Heart left ventricle (tissue), 16 donors: ENCODE measurements at regions not wholly inside any gene's neighbourhood (a gene's known extent, or its start where the extent isn't known, plus 50 kb on each side); places are given as distances from the start of the nearest gene placed in this dataset.
"Not testable (repeated sequence)": the region's sequence is repeated elsewhere in the genome, so short reads cannot be mapped to it uniquely, and the experiment has no call there.

Experiments used
- ATAC-seq, 4 donors: fragments of 200-7000 bp; cut with Tn5 transposase; one replicate each; pipeline ENCODE4 v1.9.1; 2020 to 2022; ENCODE audit warnings: moderate library complexity in 4 of 4, mild to moderate bottlenecking in 3 of 4, moderate number of reproducible peaks in 1 of 4
- DNase-seq, 5 donors: peaks; one replicate each; pipeline ENCODE4 v3.0.0-alpha.2; 2020
- H3K27ac ChIP-seq, 12 donors: fragments of 200-600 bp; sonication (generic) in 4 of 12; one replicate each; pipeline versions ENCODE4 v1.5.0 to v1.8.0; 2016 to 2022; ENCODE audit warnings: mild to moderate bottlenecking in 2 of 12
- H3K27me3 ChIP-seq, 9 donors: fragments of 200-600 bp; sonication (generic) in 2 of 9; one replicate each; pipeline versions ENCODE4 v1.5.1 to v1.8.0; 2016 to 2022; ENCODE audit warnings: mild to moderate bottlenecking in 3 of 9
- H3K36me3 ChIP-seq, 9 donors: fragments of 200-600 bp; sonication (generic) in 2 of 9; one replicate each; pipeline versions ENCODE4 v1.5.0 to v1.8.0; 2018 to 2022; ENCODE audit warnings: mild to moderate bottlenecking in 2 of 9
- H3K4me1 ChIP-seq, 12 donors: fragments of 200-600 bp; sonication (generic) in 4 of 12; one replicate each; pipeline versions ENCODE4 v1.5.0 to v1.8.0; 2016 to 2022; ENCODE audit warnings: mild to moderate bottlenecking in 3 of 12
- H3K4me3 ChIP-seq, 12 donors: fragments of 200-600 bp; sonication (generic) in 4 of 12; one replicate each; pipeline versions ENCODE4 v1.5.0 to v1.8.0; 2017 to 2022; ENCODE audit warnings: mild to moderate bottlenecking in 9 of 12, moderate library complexity in 4 of 12
- H3K9me3 ChIP-seq, 12 donors: fragments of 200-600 bp; sonication (generic) in 4 of 12; one replicate each; pipeline versions ENCODE4 v1.5.0 to v1.8.0; 2016 to 2022; ENCODE audit warnings: mild to moderate bottlenecking in 1 of 12
- POLR2A ChIP-seq, 2 donors: fragments of 450-650 bp; IDR thresholded peaks; one replicate each; pipeline ENCODE4 v1.6.1; 2017; ENCODE audit warnings: antibody characterized with exemption in 2 of 2, mild to moderate bottlenecking in 2 of 2, moderate library complexity in 2 of 2
- WGBS, 4 donors: extraction: QIAGEN DNeasy Blood & Tissue Kit in 2 of 4; methylation state at CpG; one replicate each; pipeline versions ENCODE4 v1.1.5 to v1.1.7; 2013 to 2018; 5-methylcytosine and 5-hydroxymethylcytosine counted together
- intact Hi-C, 10 donors: fragments of 100-400 bp; cut with DNase I; formaldehyde crosslinking; loops; one replicate each; pipeline versions ENCODE4 v1.11.1 to v1.14.2; 2022
- TF ChIP-seq, protein P1 (sequence below), 12 donors: fragments of 200-600 bp; sonication (generic) in 4 of 12; IDR thresholded peaks; one replicate each; pipeline versions ENCODE4 v1.5.0 to v1.8.0; 2018 to 2022; ENCODE audit warnings: antibody characterized with exemption in 12 of 12, mild to moderate bottlenecking in 5 of 12
- donor health status: ischemic (EF 13 %, LVEDD 7.1; RV severe dilation, severe dysfunction).
- donor health status: healthy with polysubstance abuse.
- donor health status: DM: no; HTN: yes; CAD: no.
- donor health status: DM: no; HTN: no; CAD: no.
- donor health status: ischemic (EF 25% LVEDD 6.9; RV normal size, moderate dysfunction).
- donor health status: ischemic (EF 25% LVEDD 5.7; RV mildly dilated, moderate dysfunction).
- donor health status: healthy.
- donor health status: DM: yes; HTN: yes; CAD: no.
- donor health status: ischemic (EF 35%, LVEDD 5.7; RV mildly dilated, moderate dysfunction).
- donor health status: nonischemic (EF 11% LVEDD 7.7; RV severe dilation, severe dysfunction).
- donor health status: DM: yes; HTN: yes; CAD: no.
- donor health status: PGD.
- donor health status: ischemic (EF 29% LVEDD 5.4; RV normal size, mild dysfunction).
- donor health status: nonischemic (EF 23%, LVEDD 6.1; RV moderate dilation, normal function).

DNA sequence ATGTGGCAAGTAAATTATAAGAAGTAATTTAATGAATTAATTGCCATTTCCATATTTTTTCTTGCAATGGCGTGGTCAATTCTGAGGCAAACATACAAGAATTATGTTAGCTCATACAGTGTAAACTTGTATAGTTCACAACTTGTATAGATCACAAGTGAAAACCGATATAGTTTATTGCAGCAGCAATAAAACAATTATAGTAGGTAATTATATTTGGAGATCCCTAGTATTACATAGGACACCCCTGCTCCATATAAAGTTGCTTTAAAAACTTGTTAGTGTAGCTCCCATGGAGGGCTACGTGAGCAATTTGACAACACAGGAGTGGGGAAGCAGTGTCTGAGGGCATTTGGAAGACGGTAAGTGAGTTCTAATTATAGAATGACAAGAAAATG lies 288.2 kb downstream of the SOCS6 start:
- WGBS, 4 donors: 55 to 60% (median 58%) methylated on average over 4 of the region's 4 CpGs
- no peak overlapping the region for H3K4me3 ChIP-seq
- intact Hi-C loops: no loop called here
- H3K27ac ChIP-seq: no peak overlapping the region
- H3K27me3 ChIP-seq: no peaks in the 10 kb centered on the region
- TF ChIP-seq, protein P1, sequence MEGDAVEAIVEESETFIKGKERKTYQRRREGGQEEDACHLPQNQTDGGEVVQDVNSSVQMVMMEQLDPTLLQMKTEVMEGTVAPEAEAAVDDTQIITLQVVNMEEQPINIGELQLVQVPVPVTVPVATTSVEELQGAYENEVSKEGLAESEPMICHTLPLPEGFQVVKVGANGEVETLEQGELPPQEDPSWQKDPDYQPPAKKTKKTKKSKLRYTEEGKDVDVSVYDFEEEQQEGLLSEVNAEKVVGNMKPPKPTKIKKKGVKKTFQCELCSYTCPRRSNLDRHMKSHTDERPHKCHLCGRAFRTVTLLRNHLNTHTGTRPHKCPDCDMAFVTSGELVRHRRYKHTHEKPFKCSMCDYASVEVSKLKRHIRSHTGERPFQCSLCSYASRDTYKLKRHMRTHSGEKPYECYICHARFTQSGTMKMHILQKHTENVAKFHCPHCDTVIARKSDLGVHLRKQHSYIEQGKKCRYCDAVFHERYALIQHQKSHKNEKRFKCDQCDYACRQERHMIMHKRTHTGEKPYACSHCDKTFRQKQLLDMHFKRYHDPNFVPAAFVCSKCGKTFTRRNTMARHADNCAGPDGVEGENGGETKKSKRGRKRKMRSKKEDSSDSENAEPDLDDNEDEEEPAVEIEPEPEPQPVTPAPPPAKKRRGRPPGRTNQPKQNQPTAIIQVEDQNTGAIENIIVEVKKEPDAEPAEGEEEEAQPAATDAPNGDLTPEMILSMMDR (IDR thresholded peaks at IDR 0.05): no peak
- no peak for TF ChIP-seq POLR2A (IDR thresholded peaks at IDR 0.05)
- H3K9me3 ChIP-seq: peaks cover 0 to 8% (median 0%) of the 10 kb centered on the region in 12 donors
- ATAC-seq (no peak), DNase-seq (no peak)
- H3K4me1 ChIP-seq: no peaks in the 10 kb centered on the region
- no peaks in the 10 kb centered on the region for H3K36me3 ChIP-seq

DNA sequence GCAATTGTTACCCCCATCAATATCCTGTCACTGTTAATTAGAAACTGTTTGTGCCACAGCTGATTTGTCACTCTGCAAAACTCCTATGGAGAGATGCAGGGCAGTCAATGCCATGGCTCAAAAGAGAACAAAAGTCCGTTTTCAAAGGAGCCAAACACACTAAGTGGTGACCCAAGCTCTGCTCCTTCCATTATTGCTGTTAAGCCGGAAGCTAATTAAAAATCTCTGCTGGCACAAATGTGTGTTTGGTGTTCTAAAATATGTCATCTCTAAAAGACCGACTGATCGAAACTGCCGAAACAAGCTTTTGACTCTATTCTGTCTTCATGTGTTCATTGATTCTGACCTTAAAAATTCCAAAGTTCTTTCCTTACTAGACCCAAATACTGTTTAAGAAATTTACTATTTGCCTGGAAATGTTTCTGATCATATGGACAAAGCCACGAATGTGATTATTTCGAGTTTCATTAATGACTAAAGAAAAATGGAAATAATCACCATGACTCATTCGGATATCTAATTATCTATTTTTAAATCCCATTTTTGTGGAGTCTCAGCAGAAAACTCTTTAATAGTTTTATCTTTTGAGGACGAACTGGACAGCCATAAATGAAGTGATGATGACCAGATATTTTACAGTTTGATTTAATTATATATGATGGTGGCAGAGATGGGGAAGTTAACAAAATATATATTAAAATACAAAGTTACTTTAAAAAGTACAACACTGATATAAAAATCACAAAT lies 287.6 kb downstream of the SOCS6 start:
- Histone ChIP-seq H3K36me3 (no peaks in the 10 kb centered on the region), H3K4me1 (no peaks in the 10 kb centered on the region), H3K4me3 (no peak overlapping the region), H3K27me3 (no peaks in the 10 kb centered on the region), H3K9me3 (peaks cover 0 to 8% (median 0%) of the 10 kb centered on the region in 12 donors), H3K27ac (no peak overlapping the region)
- DNase-seq: no peak
- TF ChIP-seq, protein P1 (IDR thresholded peaks at IDR 0.05): no peak
- TF ChIP-seq POLR2A (IDR thresholded peaks at IDR 0.05): no peak
- intact Hi-C loops: no loop called here
- 70 to 80% (median 76%) methylated on average over 9 of the region's 9 CpGs for WGBS, 4 donors
- ATAC-seq: no peak

DNA sequence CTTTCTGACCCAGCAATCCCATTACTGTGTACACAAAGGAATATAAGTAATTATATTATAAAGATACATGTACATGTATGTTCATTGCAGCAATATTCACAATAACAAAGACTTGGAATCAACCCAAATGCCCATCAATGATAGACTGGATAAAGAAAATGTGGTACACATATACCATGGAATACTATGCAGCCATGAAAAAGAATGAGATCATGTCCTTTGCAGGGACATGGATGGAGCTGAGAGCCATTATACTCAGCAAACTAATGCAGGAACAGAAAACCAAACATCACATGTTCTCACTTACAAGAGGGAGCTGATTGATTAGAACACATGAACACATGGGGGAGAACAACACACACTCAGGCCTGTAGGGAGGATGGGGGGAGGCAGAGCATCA lies 286.1 kb downstream of the SOCS6 start:
- intact Hi-C loops, H3K9me3 ChIP-seq: not testable (repeated sequence)

DNA sequence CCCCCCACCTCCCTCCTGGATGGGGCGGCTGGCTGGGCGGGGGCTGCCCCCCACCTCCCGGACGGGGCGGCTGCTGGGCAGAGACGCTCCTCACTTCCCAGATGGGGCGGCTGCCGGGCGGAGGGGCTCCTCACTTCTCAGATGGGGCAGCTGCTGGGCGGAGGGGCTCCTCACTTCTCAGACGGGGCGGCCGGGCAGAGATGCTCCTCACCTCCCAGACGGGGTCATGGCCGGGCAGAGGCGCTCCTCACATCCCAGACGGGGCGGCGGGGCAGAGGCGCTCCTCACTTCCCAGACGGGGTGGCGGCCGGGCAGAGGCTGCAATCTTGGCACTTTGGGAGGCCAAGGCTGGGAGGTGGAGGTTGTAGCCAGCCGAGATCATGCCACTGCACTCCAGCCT lies 280.8 kb downstream of the SOCS6 start:
- not testable (repeated sequence) for ATAC-seq, DNase-seq, H3K27me3 ChIP-seq, H3K9me3 ChIP-seq, H3K27ac ChIP-seq, H3K4me3 ChIP-seq, H3K4me1 ChIP-seq, H3K36me3 ChIP-seq
- WGBS, 4 donors: 89 to 94% (median 91%) methylated on average over 14 to 24 of the region's 24 CpGs
- intact Hi-C loops: loop anchor here in 1 of 10 donors (10.0 kb wide), 1 partner anchor 65 kb away; no protein-coding TSS in a partner anchor

More for the DNA sequence above, 286.1 kb downstream of the SOCS6 start:
- H3K27ac ChIP-seq, H3K4me1 ChIP-seq, H3K4me3 ChIP-seq, H3K36me3 ChIP-seq, H3K27me3 ChIP-seq, ATAC-seq, DNase-seq: not testable (repeated sequence)

DNA sequence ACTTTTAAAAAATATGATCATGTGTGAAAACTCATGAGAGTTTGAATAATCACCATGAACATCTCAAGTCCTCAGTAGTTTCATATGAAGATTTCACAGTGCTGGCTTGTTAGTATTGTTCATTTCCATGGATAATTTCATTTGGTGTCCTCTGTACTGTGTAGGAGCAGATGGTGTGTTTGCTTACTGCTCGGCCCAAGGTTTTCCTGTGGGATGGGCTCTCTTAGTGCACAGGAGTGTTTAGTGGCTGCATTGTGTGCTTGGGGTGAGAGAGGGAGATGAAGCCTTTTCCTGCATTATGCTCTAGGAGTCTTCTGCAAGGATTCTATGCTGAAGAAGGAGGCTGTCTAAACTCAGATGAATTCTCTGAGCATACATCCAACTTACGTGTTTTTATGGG lies 270.6 kb downstream of the SOCS6 start:
- 73 to 81% (median 77%) methylated on average over 2 of the region's 2 CpGs for WGBS, 4 donors
- no peak for ATAC-seq
- Histone ChIP-seq H3K9me3 (no peaks in the 10 kb centered on the region), H3K27me3 (no peaks in the 10 kb centered on the region), H3K4me3 (no peak overlapping the region), H3K36me3 (no peaks in the 10 kb centered on the region), H3K27ac (no peak overlapping the region), H3K4me1 (no peaks in the 10 kb centered on the region)
- intact Hi-C loops: no loop called here
- TF ChIP-seq POLR2A (IDR thresholded peaks at IDR 0.05): no peak
- TF ChIP-seq, protein P1 (IDR thresholded peaks at IDR 0.05): no peak
- no peak for DNase-seq
